Fibroblast of the conjunctiva (primary cell): ENCODE measurements at regions not wholly inside any gene's neighbourhood (a gene's known extent, or its start where the extent isn't known, plus 50 kb on each side); places are given as distances from the start of the nearest gene placed in this dataset.
"Not testable (repeated sequence)": the region's sequence is repeated elsewhere in the genome, so short reads cannot be mapped to it uniquely, and the experiment has no call there.

Experiments
- DNase-seq: peaks from one replicate; pipeline ENCODE4 v3.0.0-alpha.2; 2010; ENCODE audit warnings: low read depth

DNA sequence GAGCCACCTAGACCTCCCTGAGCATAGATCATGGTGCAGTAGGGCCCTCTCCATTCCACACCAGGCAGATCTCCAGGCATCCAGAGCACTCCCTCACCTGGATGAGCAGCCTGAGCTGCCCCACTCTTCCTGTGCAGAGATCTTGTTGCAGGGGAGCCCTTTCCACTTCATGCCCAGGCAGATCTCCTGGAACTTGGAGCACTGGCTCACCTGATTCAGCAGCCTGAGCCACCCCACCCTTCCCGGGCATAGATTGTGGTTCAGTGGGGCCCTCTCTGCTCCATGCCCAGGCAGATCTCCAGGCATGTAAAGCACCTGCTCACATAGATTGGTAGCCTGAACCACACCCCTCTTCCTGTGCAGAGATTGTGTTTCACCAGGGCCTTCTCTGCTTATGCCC is 78.0 kb downstream of the SEC16B start:
- no peak for DNase-seq

DNA sequence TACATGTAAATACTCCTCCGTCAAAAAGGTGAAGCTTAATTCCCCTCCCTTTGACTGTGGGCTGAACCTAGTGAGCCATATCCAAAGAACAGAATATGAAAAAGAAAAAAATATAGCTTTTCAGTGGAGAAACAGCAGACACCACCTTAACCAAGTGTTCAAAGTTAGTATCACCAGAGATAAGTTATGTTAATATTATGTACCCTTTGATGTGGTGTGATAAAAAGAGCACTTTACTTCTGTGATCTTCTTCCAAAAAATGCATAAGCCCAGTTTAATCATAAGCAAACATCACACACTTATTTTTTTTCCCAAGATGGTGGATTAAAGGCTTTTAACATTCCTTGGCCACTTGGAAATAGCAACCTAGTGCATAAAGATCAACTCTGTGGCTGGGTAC is 79.4 kb downstream of the SEC16B start:
- no peak for DNase-seq

DNA sequence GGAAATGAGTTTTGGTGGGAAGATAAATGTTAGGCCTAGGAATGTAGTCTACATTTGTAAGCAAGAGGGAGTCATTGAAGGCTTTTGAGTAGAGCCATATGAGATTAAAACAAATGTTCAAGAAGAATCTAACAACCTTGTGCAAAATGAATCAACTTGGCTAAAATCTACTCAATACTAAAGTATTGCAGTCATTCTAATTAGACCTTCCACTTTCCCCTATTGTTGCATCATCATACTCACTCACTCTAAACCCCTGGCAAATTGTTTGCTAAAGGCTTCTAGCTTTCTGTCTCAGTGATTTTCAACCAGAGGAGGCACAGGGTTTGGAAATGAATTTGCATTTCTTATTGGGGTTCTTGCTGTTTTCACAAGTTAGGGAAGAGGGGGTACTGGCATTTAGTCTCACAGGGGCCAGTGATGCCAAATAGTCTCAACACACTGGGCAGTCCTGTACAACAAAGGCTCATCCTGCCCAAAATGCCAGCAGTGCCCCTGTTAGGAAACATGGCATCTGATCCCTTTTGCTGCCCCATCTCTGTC is 85.3 kb downstream of the SEC16B start:
- no peak for DNase-seq

DNA sequence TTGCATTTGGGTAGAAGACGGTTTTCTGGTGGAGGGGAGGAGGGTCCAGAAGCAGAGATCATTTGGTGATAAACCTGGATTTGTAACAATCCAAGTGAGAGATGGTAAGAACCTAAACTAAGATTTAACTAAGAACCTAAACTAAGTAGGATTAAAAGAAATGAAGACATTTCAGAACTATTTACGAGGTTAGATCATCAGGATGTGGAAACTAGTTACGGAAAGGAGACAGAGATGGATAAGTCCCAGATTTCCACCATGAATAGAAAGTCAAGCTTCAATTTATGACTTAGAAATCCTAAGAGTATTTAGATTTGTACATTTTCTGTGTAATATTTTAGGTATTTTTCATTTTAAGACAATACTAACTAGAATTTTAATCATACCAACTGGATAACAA is 86.3 kb downstream of the SEC16B start:
- DNase-seq: no peak

DNA sequence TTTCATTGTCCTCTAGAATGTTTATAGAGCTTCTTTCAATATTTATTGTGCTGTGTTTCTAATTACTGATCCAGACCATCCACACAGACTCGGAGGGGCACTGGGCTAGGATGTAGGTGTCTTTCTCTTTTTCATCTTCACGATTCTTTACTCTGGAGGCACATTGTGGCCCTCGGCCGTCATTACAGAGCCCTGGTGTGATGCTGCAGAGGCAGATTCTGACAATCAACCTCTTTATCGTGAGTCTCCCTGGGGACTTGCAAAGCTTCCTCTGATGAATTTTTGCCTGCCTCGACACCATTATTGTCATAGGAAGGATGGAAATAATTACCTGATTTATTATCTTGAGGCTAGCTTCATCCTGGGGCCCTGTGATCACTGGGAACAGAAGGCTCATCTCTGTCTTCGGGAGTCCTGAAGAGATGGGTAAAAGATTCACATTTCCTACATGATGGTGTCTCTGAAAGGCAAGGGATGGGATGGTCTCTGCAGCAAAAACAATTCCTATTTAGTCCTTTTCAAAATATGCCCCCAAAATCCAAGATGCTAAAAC is 89.4 kb downstream of the SEC16B start:
- DNase-seq: no peak

DNA sequence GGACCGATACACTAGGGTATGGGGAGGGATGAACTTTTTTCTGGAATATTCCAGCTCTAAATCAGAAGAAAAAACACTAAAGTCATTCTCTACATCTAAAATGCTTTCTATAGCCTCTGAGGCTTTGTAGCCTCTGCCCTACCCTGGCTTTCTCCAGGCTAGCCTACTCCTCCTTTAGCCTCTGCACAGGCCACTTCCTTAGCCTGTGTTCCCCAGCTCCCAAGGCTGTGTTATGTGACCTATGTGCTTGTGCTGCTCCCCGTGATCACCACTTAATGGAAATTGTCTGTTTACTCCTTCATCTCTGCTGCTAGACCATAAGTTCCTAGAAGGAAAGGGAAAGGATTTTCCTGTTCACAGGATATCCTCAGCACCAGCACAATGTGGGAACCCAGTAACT is 92.8 kb downstream of the SEC16B start:
- no peak for DNase-seq

DNA sequence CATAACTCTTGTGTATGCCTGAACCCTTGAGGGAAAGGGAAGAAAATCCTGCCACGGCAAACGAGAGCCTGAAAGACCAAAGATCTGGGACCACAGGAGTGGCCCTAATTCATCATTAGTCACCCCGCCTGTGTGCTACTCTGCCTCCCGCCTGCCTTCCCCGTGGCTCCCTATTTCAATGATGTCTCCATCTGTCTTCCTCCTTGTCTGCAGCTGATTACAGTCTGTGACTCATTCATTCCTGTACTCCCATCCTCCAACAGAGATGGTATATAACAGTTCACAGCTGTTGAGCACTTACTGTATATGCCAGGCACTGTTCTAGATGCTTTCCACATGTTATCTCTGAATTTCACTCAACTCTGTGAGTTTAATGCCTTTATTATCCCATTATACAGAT is 96.6 kb downstream of the SEC16B start:
- peak; percentile 72 for DNase-seq

DNA sequence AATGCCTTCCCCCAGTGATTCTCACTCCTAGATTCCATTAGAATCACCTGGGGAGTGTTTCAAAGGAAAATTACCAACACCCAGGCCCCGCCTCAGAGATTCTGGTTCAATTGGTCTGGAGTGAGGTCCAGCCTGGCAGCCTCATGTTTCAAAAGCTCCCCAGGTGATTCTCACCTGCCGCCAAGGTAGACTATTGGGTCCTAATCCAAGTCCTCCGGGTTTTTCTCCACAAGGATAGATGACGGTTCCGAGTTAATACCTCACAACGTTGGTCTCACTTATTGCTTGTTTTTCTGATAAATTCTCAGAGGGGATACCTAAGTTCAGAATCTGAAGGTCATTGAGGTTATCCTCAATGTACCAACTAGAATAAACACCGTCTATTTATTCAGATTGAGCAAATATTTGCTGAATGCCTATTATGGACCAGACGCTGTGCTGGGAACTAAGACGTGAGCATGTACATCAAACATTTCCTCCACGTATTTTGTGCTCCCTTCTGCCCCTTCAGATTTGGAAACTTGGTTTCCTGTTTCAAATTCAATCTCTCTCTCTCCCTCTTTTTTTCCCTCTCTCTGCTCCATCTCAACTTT is 97.5 kb downstream of the SEC16B start:
- no peak for DNase-seq

DNA sequence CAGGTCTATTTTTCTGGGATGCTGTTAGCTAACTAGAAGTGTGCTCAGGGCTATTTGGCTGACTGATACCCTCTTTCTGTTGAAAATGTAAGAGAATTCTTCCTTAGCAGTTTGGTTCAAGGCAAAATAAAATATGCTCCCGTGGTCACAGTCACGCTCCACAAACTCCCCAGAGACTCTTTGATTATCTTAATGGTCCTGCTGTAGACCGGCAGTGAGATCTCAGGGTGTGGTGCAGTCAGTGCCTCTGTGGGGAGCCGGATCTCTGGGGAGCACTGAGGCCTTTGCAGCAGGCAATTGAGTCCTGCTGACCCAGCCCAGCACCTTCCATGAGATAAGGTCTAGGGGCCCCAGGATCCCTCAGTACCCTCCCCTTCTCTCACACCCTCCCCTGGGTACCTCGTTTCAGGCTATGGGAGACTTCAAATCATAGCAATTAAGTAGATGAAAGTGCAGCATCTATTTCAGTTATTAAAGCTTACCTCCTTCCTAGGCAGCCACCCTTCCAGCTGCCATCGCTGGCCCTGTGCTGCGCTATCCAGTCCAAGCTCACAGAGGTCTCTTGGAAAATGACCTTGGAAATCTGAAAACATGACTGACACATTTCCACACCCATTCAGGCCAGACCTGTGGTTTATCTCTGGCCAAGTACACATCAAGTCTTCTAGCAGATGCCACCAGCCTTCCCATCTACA is 98.1 kb downstream of the SEC16B start:
- DNase-seq: no peak

DNA sequence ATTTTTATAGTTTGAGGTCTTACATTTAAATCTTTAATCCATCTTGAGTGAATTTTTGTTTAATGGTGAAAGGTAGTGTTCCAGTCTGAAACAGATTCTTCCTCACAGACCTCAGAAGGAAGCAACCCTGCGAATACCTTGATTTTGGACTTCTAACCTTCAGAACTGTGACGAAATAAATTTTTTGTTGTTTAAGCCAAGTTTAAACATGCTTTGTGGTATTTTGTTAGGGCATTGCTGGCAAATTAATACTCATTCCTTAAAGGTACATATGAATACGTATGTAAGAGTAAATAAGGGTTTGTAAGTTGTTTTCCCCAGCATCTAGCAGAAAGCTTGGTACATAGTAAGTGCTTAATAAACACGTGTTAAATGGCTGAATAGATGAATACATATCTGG is 100.3 kb downstream of the SEC16B start:
- DNase-seq: no peak

DNA sequence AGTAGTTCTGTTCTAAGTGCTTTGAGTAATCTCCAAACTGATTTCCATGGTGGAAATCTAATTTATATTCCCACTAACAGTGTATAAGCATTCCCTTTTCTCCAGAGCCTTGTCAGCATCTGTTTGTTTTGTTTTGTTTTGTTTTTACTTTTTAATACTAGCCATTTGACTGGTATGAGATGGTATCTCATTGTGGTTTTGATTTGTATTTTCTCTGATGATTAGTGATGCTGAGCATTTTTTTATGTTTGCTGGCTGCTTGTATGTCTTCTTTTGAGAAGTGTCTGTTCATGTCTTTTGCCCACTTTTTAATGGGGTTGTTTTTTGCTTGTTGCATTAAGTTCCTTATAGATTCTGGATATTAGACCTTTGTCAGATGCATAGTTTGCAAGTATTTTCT is 100.8 kb downstream of the SEC16B start:
- not testable (repeated sequence) for DNase-seq

DNA sequence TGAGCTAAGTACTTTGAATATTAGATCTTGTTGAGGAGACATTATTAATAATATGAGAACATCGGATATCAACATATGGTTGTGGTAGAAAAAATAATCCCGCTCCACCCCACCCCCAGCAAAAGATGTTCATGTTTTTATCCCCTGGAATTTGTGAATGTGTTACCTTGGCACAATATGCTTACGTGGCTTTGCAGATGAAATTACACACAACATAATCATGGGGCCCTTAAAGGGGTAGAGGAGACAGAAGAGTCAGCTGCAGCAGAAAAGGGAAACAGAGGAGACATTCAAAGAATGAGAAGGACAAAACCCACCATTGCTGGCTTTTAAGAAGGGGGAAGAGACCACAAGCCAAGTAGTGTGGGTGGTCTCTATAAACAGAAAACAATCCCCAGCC is 104.1 kb downstream of the SEC16B start:
- DNase-seq: no peak

DNA sequence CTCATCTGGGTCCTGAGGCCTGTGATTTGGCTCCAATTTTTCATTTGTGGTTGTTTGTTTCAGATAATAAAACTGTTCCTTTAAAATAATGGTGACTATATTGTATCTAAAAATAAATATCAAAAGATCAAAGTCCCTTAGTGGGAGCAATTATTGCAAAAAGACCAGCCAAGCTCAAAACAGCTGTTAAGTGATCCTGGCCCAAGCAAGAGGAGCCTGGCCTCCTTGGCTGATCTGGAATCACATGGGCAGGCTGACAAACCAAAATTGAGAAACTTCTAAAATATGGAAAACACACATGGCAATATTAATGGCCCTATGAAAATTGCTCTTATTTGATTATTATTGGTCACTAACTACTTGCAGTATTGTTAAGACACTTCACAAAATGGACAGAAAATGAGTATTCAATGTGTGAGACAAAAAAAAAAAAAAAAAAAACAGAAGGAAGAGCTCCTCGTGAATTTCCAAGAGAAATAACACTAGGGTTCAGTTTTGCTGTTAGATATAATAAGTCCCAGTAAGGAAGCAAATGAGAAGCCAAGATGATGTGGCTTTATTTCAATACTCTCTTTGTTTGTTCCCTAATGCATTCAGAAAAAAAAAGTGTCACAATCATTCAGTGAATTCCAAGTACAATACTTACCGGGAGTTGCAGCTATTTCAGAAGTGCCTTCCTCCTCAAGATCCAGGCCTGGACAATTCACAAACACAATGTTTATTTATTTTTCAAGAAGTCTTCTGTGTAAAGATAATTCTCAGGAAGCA is 105.1 kb downstream of the SEC16B start:
- DNase-seq: no peak

DNA sequence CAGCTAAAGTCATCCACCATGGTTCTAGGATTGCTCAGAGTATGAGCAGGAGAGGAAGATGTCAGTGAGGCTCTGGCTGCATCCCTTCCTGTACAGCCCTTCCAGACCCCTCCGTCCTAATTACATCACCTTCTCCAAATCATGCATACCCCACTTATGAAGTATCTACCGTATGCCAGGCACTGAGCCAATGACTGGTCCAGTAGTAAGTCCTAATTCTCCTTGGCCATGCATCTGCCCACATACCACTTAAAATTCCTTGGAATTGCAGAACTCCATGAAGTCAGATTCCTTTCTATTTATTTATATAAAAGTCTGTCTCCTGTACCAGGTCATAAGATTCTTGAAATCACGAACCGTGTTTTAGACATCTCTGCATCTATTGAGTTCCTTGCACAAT is 106.1 kb downstream of the SEC16B start:
- no peak for DNase-seq

DNA sequence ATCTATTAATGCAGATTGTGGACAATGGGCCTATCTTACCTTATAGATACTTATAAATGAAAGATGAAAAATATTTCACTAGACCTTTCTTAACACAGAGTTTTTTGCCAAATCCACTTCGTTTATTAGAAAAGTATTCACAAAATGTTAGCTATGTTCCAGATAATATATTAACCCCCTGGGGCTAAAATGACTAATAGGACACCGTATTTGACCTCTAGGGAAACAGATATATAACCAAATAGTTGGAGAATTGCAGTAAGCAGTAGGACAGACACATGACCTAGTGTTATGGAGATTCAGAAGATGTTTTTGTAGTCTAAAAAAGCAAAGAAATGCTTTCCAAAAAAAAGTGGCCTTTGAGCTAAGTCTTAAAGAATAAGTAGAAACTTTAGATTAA is 106.9 kb downstream of the SEC16B start:
- DNase-seq: no peak

DNA sequence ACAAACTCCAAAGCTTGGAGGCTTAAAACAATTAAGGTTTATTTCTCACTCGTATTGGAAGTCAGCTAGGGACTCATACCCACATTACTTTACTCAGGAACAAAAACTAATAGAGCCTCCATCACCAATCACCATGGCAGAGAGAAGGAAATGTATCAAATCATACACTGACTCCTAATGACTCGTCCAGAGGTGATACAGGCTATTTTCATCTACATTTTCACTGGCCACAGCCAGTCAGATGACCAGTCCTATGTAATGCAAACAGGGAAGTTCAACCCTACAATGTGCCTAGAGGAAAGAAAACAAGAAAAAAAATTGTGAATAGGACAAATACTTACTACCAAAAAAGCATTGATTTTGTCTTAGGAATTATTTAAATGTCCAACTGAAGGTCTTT is 110.3 kb downstream of the SEC16B start:
- no peak for DNase-seq

DNA sequence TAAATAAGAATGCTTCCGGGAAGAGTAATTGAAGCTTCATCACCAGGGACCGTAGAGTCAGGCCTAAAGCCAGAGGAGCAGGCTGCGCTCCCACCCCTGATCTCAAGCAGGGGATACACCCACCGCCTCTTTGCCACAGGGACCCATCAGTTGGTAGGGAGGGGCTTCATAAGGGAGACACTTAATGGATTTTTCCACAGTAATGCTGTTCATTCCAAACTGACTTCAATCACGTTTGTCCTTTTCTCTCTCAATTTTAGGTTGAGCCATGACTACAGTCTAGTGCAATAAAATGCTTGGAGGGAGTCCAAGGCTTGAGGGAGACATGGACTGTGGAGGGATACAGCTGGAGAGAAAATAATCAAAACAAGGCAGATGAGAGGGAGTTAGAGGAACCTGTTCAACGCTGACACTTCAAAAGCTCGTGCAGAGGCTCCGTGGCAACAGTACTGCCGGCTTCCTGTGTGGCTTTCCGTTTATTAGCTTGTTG is 111.5 kb downstream of the SEC16B start:
- DNase-seq: no peak

DNA sequence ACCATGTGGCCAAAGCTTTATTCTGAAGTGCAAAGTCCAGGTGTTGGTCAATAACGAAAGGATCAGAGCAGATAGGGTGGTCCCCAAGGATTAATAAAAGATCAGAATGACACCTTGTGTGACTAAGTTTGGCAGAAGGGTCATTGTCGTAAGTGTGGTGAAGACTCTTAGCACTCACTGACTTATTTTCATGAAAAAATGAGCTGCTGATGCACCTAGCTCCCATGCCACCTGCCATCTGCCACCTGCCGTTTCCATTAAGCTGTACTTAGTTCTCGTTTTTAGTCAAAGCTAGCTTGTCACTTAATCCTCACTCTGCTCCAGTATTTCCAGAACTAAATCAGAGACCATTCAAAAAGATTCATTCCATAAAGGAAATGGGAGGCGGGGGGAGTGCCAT is 112.6 kb downstream of the SEC16B start:
- DNase-seq: no peak

DNA sequence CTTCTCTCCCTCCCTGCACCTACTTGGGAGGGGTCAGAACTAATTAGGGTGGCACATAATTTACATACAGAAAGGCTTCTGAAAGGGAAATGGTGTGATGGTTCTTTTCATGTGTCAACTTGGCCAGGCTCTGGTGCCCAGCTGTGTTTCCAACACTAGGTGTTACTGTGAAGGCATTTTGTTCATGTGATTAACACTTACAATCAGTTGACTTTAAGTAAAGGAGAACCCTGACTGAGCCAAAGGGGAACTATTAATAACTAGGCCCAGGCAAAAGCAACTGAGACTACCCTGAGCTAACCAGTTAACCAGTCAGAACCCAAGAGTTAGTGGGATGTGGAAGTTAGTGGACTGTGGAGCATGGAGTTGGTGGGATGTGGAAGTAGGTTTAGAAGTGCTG is 114.9 kb downstream of the SEC16B start:
- DNase-seq: no peak

DNA sequence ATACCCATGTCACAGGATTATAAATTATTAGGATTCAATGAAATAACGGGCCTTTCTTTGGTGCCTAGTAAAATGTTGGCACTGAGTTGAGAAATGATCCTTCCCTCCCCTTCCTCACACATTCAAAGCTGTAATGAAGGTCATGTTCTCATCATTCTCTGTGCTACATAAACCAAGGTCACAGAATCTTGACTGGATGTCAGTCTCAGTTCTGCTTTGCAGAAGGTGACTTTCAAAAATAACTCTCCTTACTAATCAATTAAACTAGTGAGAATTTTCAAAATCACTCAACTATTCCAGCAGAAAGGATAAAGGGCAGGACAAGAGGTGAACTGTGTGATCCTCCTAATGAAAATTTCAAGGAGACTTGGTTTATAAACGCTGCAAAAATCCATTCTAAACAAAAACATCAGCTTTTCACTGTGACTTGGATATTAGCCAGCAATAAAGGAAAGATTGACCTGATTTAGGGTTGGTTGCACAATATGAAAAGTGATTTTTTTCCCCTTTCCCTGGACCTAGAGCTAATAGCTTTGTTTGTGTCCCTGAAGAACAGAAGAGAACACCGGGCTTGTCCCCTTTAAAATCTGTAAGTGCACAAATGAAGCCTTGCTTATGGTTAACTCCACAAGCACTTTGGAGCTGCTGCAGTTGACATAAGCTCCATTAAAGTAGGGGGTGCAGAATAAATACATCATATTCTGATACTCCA is 120.1 kb downstream of the SEC16B start:
- DNase-seq: no peak

DNA sequence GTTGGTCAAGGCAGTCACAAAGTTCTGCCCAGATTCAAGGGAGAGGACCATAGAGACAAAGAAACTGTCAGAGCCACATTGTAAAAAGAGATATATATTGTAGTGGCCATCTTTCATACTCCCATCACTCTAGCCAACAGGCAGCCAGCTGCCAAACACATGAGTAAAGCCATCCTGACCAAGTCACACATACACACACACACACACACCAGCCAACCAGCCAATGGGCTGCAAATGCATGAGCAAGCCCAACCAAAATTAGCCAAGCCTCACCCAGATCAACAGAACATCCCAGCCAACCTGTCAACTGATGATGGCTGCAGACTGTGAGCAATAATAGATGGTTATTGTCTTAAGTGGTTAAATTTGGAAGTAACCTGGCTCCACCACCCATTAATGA is 120.7 kb downstream of the SEC16B start:
- no peak for DNase-seq

DNA sequence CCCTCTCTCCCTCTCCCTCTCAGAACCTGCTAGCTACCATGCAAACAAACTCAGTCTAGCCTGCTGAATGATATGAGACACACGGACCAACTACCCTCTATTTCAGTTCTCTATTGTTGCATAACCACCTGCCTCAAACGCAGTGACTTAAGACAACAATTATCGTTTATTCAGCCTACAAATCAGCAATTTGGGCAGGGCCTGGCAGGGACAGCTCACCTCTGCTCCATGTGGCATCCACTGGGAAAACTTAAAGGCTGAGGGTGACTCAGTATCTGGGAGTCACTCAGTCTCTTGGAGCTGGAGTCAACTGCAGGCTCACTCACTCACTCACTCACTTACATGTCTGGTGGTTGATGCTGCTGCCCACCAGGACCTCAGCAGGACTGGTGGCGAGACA is 121.3 kb downstream of the SEC16B start:
- DNase-seq: no peak
